Gastrocnemius medialis (tissue), 4 donors: ENCODE measurements at regions not wholly inside any gene's neighbourhood (a gene's known extent, or its start where the extent isn't known, plus 50 kb on each side); places are given as distances from the start of the nearest gene placed in this dataset.

Source experiments
- POLR2A ChIP-seq, 2 donors: fragments of 450-650 bp; IDR thresholded peaks; one replicate each; pipeline ENCODE4 v1.6.1; 2017; ENCODE audit warnings: antibody characterized with exemption in 2 of 2, mild to moderate bottlenecking in 2 of 2, moderate library complexity in 2 of 2
- TF ChIP-seq, protein P1 (sequence below), 5 experiments: fragments of 450-650 bp in 3 of 5; fragments of 200-600 bp in 2 of 5; sonication (generic) in 2 of 5; IDR thresholded peaks in 4 of 5; conservative IDR thresholded peaks in 1 of 5; 1 replicate in 4 of 5; 2 replicates in 1 of 5; pipeline ENCODE4 v1.5.1; 2016 to 2019; ENCODE audit warnings: antibody characterized with exemption in 5 of 5, mild to moderate bottlenecking in 3 of 5, moderate library complexity in 3 of 5

DNA sequence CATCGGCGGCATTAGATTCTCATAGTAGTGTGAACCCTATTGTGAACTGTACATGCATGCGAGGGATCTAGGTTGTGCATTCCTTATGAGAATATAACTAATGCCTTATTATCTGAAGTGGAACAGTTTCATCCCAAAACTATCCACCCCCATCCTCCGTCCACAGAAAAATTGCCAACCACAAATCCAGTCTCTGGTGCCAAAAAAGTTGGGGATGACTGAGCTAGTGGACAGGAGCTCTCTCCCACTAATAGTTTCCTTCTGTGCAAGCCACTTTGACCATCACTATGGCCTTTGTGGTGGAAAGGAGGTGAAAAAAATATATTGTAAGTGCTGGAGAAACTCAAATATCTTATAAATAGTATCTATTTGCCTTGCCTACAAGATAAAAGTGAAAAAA, 857.8 kb downstream of the DIAPH3 start:
- TF ChIP-seq, protein P1, sequence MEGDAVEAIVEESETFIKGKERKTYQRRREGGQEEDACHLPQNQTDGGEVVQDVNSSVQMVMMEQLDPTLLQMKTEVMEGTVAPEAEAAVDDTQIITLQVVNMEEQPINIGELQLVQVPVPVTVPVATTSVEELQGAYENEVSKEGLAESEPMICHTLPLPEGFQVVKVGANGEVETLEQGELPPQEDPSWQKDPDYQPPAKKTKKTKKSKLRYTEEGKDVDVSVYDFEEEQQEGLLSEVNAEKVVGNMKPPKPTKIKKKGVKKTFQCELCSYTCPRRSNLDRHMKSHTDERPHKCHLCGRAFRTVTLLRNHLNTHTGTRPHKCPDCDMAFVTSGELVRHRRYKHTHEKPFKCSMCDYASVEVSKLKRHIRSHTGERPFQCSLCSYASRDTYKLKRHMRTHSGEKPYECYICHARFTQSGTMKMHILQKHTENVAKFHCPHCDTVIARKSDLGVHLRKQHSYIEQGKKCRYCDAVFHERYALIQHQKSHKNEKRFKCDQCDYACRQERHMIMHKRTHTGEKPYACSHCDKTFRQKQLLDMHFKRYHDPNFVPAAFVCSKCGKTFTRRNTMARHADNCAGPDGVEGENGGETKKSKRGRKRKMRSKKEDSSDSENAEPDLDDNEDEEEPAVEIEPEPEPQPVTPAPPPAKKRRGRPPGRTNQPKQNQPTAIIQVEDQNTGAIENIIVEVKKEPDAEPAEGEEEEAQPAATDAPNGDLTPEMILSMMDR (IDR thresholded peaks at IDR 0.05 in 4 of 5, conservative IDR thresholded peaks at IDR 0.05 in 1 of 5), result no peak
- no peak for TF ChIP-seq POLR2A (IDR thresholded peaks at IDR 0.05)
